ENCODE measurements at regions not wholly inside any gene's neighbourhood (a gene's known extent, or its start where the extent isn't known, plus 50 kb on each side); places are given as distances from the start of the nearest gene placed in this dataset.
A peak's percentile ranks its signal among the peaks of the same experiment; 100 is the strongest.

DNA sequence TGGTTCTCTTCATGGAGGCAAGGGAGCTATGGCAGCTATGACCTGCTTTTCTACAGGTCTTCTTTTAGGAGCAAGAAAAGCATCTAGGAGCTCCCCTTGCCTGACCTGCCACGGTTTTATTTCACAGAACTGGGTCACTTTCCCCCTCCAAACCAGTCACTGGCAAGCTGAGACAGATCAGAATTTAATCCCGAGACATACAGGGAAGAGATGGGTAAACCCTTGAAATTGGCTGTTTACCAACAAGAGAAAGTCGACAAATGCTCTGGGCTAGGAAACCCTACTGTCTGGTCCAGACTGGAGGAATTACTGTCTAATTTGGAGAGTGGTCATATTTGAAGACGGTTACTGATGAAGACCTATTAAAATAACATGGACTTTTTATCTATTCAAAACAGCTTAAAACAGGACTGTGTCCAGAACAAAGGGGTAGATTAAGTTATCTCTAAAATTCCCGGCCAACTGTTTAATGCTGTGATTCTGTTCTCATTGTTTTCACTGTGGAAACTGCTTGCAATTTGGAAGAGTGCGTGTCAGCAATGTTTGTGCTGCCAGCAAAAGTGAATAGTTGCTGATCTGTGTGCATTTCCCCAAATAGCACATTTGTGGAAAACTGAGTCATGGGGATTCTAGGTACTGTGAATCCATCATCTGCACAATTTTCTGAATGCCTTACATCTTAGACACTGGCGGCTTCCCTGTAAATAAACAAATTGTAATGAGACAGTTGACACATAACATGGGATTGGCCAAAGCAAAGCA, 73.4 kb upstream of the EEA1 start:
- no peak overlapping the region for H3K4me3 ChIP-seq
- H3K9me3 ChIP-seq: no peaks in the 10 kb centered on the region
- H3K4me1 ChIP-seq: peaks cover 0 to 4% of the 10 kb centered on the region in 2 donors
- H3K27ac ChIP-seq: peak overlapping the region; percentile 15 to 64
- intact Hi-C loops (cut with DNase I): no loop called here
- TF ChIP-seq, protein P1, sequence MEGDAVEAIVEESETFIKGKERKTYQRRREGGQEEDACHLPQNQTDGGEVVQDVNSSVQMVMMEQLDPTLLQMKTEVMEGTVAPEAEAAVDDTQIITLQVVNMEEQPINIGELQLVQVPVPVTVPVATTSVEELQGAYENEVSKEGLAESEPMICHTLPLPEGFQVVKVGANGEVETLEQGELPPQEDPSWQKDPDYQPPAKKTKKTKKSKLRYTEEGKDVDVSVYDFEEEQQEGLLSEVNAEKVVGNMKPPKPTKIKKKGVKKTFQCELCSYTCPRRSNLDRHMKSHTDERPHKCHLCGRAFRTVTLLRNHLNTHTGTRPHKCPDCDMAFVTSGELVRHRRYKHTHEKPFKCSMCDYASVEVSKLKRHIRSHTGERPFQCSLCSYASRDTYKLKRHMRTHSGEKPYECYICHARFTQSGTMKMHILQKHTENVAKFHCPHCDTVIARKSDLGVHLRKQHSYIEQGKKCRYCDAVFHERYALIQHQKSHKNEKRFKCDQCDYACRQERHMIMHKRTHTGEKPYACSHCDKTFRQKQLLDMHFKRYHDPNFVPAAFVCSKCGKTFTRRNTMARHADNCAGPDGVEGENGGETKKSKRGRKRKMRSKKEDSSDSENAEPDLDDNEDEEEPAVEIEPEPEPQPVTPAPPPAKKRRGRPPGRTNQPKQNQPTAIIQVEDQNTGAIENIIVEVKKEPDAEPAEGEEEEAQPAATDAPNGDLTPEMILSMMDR (IDR thresholded peaks at IDR 0.05): no peak
- no peaks in the 10 kb centered on the region for H3K36me3 ChIP-seq
- DNase-seq (ENCODE audit: low spot score in 2 of 2): peak in 1 of 2 donors; percentile 75
- H3K27me3 ChIP-seq: no peaks in the 10 kb centered on the region

GRCh38 chr12:93003531-93004239, 74.6 kb upstream of the EEA1 start:
- peaks cover 0 to 4% of the 10 kb centered on the region in 2 donors for H3K4me1 ChIP-seq
- no peak overlapping the region for H3K27ac ChIP-seq
- TF ChIP-seq, protein P1 (IDR thresholded peaks at IDR 0.05): no peak
- H3K27me3 ChIP-seq: no peaks in the 10 kb centered on the region
- no peak for DNase-seq (ENCODE audit: low spot score in 2 of 2)
- intact Hi-C loops (cut with DNase I): no loop called here
- H3K4me3 ChIP-seq: no peak overlapping the region
- no peaks in the 10 kb centered on the region for H3K9me3 ChIP-seq
- no peaks in the 10 kb centered on the region for H3K36me3 ChIP-seq

- Histone ChIP-seq H3K9me3 (no peaks in the 10 kb centered on the region), H3K36me3 (no peaks in the 10 kb centered on the region), H3K27me3 (no peaks in the 10 kb centered on the region), H3K4me3 (no peak overlapping the region), H3K4me1 (peaks cover 0 to 4% of the 10 kb centered on the region in 2 donors), H3K27ac (no peak overlapping the region)
- no peak for DNase-seq (ENCODE audit: low spot score in 2 of 2)
- intact Hi-C loops (cut with DNase I): no loop called here
- TF ChIP-seq, protein P1 (IDR thresholded peaks at IDR 0.05): no peak
Measured at GRCh38 chr12:93005928-93006392, 76.9 kb upstream of the EEA1 start.

DNA sequence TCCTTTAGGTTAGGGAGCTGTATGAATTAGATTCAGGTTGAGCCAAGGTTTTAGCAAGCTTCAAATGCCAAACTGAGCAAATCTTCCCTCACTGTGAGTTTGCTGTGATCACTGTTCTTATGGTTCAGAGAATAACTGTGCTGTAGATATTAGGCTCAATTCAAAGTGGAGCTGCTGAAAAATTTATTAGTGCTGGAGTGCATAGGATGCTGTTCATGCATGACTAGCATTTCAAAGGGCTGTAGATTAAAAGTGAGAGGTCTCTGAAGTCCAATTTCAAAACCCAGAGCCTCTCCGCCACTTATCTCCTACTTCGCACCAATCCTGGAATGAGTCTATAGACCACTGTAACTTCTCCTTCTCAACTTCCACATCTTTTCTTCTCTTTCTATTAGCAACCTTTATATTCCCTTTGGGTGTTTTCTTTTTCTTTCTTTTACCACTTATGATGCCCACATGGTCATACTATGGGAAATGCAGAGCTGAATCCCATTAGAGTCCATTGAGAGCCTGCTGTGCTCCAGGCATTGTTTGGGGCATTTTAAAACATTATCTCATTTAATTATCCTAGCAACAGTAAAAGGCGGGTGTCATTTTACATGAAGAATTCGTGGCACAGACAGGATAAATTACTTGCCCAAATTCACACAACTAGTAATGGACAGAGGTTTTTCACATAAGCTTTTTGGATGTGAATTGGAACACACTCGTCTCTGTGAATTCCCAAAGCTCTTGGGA, 77.5 kb upstream of the EEA1 start:
- DNase-seq (ENCODE audit: low spot score in 2 of 2): no peak
- Histone ChIP-seq H3K9me3 (no peaks in the 10 kb centered on the region), H3K36me3 (no peaks in the 10 kb centered on the region), H3K4me1 (peaks cover 0 to 4% of the 10 kb centered on the region in 2 donors), H3K27ac (no peak overlapping the region), H3K4me3 (no peak overlapping the region), H3K27me3 (no peaks in the 10 kb centered on the region)
- TF ChIP-seq, protein P1 (IDR thresholded peaks at IDR 0.05): no peak
- intact Hi-C loops (cut with DNase I): no loop called here

- TF ChIP-seq, protein P1 (IDR thresholded peaks at IDR 0.05): no peak
- intact Hi-C loops (cut with DNase I): no loop called here
- Histone ChIP-seq H3K36me3 (no peaks in the 10 kb centered on the region), H3K4me1 (peaks cover 0 to 4% of the 10 kb centered on the region in 2 donors), H3K4me3 (no peak overlapping the region), H3K9me3 (no peaks in the 10 kb centered on the region), H3K27me3 (no peaks in the 10 kb centered on the region), H3K27ac (no peak overlapping the region)
- DNase-seq (ENCODE audit: low spot score in 2 of 2): no peak
Measured at GRCh38 chr12:93007544-93007943, 78.4 kb upstream of the EEA1 start.
